H1 (cell line): ENCODE measurements at regions not wholly inside any gene's neighbourhood (a gene's known extent, or its start where the extent isn't known, plus 50 kb on each side); places are given as distances from the start of the nearest gene placed in this dataset.

Source experiments
- BRCA1 ChIP-seq: IDR thresholded peaks from 2 replicates; pipeline ENCODE4 v1.6.1; 2012; ENCODE audit warnings: low read depth, low read length, improper control_type of control experiment
- EP300 ChIP-seq, 2 experiments: IDR thresholded peaks; 1 replicate in 1 of 2; 2 replicates in 1 of 2; pipeline ENCODE4 v1.6.1; 2011 to 2012; ENCODE audit warnings: low read depth in 2 of 2, low read length in 2 of 2, mild to moderate bottlenecking in 2 of 2, borderline replicate concordance in 1 of 2, inconsistent platforms in 1 of 2, moderate library complexity in 1 of 2
- EZH2 ChIP-seq: fragments of 200-600 bp; sonication (generic); IDR thresholded peaks from 2 replicates; pipeline ENCODE4 v1.7.1; 2012; ENCODE audit warnings: low read depth, mild to moderate bottlenecking, moderate library complexity, low read length, inconsistent platforms; ENCODE audit not compliant: severe bottlenecking
- POLR2A ChIP-seq, 2 experiments: IDR thresholded peaks; 1 replicate in 1 of 2; 2 replicates in 1 of 2; pipeline ENCODE4 v1.6.1; 2011; ENCODE audit warnings: low read depth in 2 of 2, low read length in 2 of 2, mild to moderate bottlenecking in 2 of 2; ENCODE audit errors: control extremely low read depth in 1 of 2
- TF ChIP-seq, protein P1 (sequence below), 3 experiments: IDR thresholded peaks; 1 replicate in 2 of 3; 2 replicates in 1 of 3; pipeline versions ENCODE4 v1.5.1 to v1.6.1; 2011; ENCODE audit warnings: low read length in 3 of 3, mild to moderate bottlenecking in 3 of 3, inconsistent platforms in 2 of 3, low read depth in 1 of 3, moderate library complexity in 1 of 3; ENCODE audit not compliant: insufficient read depth in 1 of 3; ENCODE audit errors: control extremely low read depth in 1 of 3

DNA sequence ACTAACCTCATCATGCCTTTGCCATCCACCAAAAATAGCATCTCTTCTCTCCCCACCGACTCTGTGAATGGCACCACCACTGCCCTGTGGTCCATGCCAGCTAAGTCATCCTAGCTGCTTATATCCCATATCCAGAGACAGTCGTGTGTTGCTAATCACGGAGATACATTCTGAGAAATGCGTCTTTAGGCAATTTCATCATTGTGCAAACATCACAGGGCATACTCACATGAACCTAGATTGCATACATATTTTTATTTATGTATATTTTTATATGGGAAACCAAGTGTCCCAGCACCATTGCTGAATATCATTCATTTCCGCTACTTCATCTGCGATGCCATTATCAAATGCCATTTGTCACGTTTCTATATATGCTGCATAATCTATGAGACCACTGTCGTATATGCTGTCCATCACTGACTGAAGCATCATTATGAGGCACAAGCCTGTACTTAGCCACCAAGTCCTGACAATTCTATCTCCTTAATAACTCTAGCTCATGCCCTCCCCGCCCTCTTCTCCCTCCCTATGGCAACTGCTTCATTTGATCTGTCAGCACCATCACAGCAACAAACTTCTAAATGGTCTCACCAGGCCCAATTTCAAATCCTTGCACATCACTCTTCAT, 104.2 kb downstream of the HSPH1 start:
- TF ChIP-seq EP300 (IDR thresholded peaks at IDR 0.05; ENCODE audit: borderline replicate concordance in 1 of 2, low read depth in 2 of 2, low read length in 2 of 2) (no peak), BRCA1 (no peak), EZH2 (no peak), POLR2A (IDR thresholded peaks at IDR 0.05; ENCODE audit: control extremely low read depth in 1 of 2, low read depth in 2 of 2, low read length in 2 of 2) (no peak)
- TF ChIP-seq, protein P1, sequence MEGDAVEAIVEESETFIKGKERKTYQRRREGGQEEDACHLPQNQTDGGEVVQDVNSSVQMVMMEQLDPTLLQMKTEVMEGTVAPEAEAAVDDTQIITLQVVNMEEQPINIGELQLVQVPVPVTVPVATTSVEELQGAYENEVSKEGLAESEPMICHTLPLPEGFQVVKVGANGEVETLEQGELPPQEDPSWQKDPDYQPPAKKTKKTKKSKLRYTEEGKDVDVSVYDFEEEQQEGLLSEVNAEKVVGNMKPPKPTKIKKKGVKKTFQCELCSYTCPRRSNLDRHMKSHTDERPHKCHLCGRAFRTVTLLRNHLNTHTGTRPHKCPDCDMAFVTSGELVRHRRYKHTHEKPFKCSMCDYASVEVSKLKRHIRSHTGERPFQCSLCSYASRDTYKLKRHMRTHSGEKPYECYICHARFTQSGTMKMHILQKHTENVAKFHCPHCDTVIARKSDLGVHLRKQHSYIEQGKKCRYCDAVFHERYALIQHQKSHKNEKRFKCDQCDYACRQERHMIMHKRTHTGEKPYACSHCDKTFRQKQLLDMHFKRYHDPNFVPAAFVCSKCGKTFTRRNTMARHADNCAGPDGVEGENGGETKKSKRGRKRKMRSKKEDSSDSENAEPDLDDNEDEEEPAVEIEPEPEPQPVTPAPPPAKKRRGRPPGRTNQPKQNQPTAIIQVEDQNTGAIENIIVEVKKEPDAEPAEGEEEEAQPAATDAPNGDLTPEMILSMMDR (IDR thresholded peaks at IDR 0.05; ENCODE audit: control extremely low read depth in 1 of 3, insufficient read depth in 1 of 3, low read depth in 1 of 3, low read length in 3 of 3): no peak
